H1 (cell line): ENCODE measurements at regions not wholly inside any gene's neighbourhood (a gene's known extent, or its start where the extent isn't known, plus 50 kb on each side); places are given as distances from the start of the nearest gene placed in this dataset.

ENCODE experiments used
- CTCF ChIA-PET: fragments of 300-600 bp; sonication (Branson Sonifier 250); formaldehyde crosslinking; loops from one replicate; lab custom pipeline; 2021; ENCODE audit not compliant: partially characterized antibody; lab: Charles Lee
- POLR2A ChIA-PET: fragments of 300-600 bp; sonication (Branson Sonifier 250); formaldehyde crosslinking; loops from one replicate; lab custom pipeline; 2021; ENCODE audit warnings: inconsistent platforms; ENCODE audit not compliant: partially characterized antibody; lab: Charles Lee
- DNase-seq, 2 experiments: peaks; one replicate each; pipeline versions ENCODE4 v3.0.0 to v3.0.0-alpha.2; 2010 to 2022; ENCODE audit warnings: low spot score in 2 of 2, low read depth in 1 of 2, mixed read lengths in 1 of 2
- FAIRE-seq: peaks from 2 replicates; lab custom pipeline; 2011; peaks lifted over from hg19 to GRCh38; lab: Jason Lieb, UNC
- H2AFZ ChIP-seq: 2 replicates; pipeline ENCODE4 v1.8.1; 2012; ENCODE audit warnings: low read length, inconsistent platforms
- H2AK5ac ChIP-seq: 2 replicates; pipeline ENCODE4 v1.6.1; 2013; ENCODE audit warnings: low read depth, low read length
- H2BK120ac ChIP-seq: replicated peaks from 2 replicates; pipeline ENCODE3; 2013; ENCODE audit warnings: low read depth, low read length, inconsistent platforms
- H2BK12ac ChIP-seq: 2 replicates; pipeline ENCODE4 v1.6.1; 2013; ENCODE audit warnings: low read depth, low read length
- H2BK15ac ChIP-seq: 2 replicates; pipeline ENCODE4 v1.6.1; 2013; ENCODE audit warnings: low read length
- H2BK20ac ChIP-seq: 2 replicates; pipeline ENCODE4 v1.6.1; 2013; ENCODE audit warnings: low read length
- H2BK5ac ChIP-seq: 2 replicates; pipeline ENCODE4 v1.6.1; 2013; ENCODE audit warnings: low read depth, low read length
- H3K14ac ChIP-seq: 2 replicates; pipeline ENCODE4 v1.6.1; 2013; ENCODE audit warnings: inconsistent platforms; ENCODE audit not compliant: insufficient read length
- H3K18ac ChIP-seq: 2 replicates; pipeline ENCODE4 v1.6.1; 2013; ENCODE audit warnings: low read length; ENCODE audit errors: extremely low read depth
- H3K23ac ChIP-seq: 2 replicates; pipeline ENCODE4 v1.6.1; 2013; ENCODE audit warnings: inconsistent platforms; ENCODE audit not compliant: insufficient read length
- H3K23me2 ChIP-seq: 2 replicates; pipeline ENCODE4 v1.6.1; 2013; ENCODE audit warnings: low read depth, low read length
- H3K27ac ChIP-seq: 2 replicates; pipeline ENCODE4 v1.6.1; 2011; ENCODE audit warnings: low read depth, low read length, inconsistent platforms
- H3K27me3 ChIP-seq, 4 experiments: replicated peaks in 1 of 4; 1 replicate in 1 of 4; 2 replicates in 3 of 4; pipeline versions ENCODE4 v1.6.1 to v1.8.1; 2011 to 2013; ENCODE audit warnings: low read length in 3 of 4, mild to moderate bottlenecking in 3 of 4, inconsistent platforms in 2 of 4, mixed read lengths in 2 of 4, moderate library complexity in 1 of 4; ENCODE audit not compliant: control insufficient read depth in 3 of 4, insufficient read depth in 3 of 4; ENCODE audit errors: extremely low read depth in 1 of 4
- H3K36me3 ChIP-seq, 4 experiments: 2 replicates each; pipeline versions ENCODE4 v1.6.1 to v1.8.1; 2011 to 2013; ENCODE audit warnings: mild to moderate bottlenecking in 4 of 4, low read length in 3 of 4, moderate library complexity in 2 of 4, control low read depth in 1 of 4, inconsistent platforms in 1 of 4; ENCODE audit not compliant: insufficient read depth in 4 of 4, control insufficient read depth in 2 of 4
- H3K4ac ChIP-seq: replicated peaks from 2 replicates; pipeline ENCODE3; 2013; ENCODE audit warnings: low read length, low read depth, mixed read lengths, inconsistent platforms; ENCODE audit not compliant: insufficient read length
- H3K4me1 ChIP-seq, 4 experiments: replicated peaks in 1 of 4; 1 replicate in 1 of 4; 2 replicates in 3 of 4; pipeline versions ENCODE4 v1.6.1 to v1.8.1; 2011 to 2013; ENCODE audit warnings: low read length in 3 of 4, inconsistent platforms in 2 of 4, mixed read lengths in 1 of 4; ENCODE audit not compliant: insufficient read depth in 4 of 4, control insufficient read depth in 3 of 4
- H3K4me2 ChIP-seq, 2 experiments: 2 replicates each; pipeline versions ENCODE4 v1.6.1 to v1.8.1; 2011 to 2013; ENCODE audit warnings: low read depth in 2 of 2, low read length in 2 of 2, control low read depth in 1 of 2, inconsistent platforms in 1 of 2, mild to moderate bottlenecking in 1 of 2; ENCODE audit not compliant: insufficient read depth in 1 of 2
- H3K4me3 ChIP-seq, 4 experiments: fragments of 200-600, 300-600 bp in 1 of 4; sonication (generic), shearing (Covaris generic), sonication (Bioruptor Twin) in 1 of 4; 2 replicates each; pipeline versions ENCODE4 v1.5.1 to v1.8.1; 2011 to 2016; ENCODE audit warnings: low read length in 4 of 4, low read depth in 3 of 4, control low read depth in 2 of 4, inconsistent platforms in 2 of 4, mild to moderate bottlenecking in 2 of 4, mixed read lengths in 1 of 4, moderate library complexity in 1 of 4; ENCODE audit not compliant: insufficient read depth in 2 of 4; ENCODE audit errors: extremely low read depth in 1 of 4
- H3K56ac ChIP-seq: replicated peaks from 2 replicates; pipeline ENCODE3; 2013; ENCODE audit warnings: low read depth, mild to moderate bottlenecking, mixed read lengths, low read length, inconsistent platforms; ENCODE audit not compliant: insufficient read length
- H3K79me1 ChIP-seq: 2 replicates; pipeline ENCODE4 v1.6.1; 2013; ENCODE audit warnings: low read depth, low read length, control low read depth
- H3K79me2 ChIP-seq, 2 experiments: 2 replicates each; pipeline versions ENCODE4 v1.6.1 to v1.8.1; 2012 to 2013; ENCODE audit warnings: low read length in 2 of 2, mild to moderate bottlenecking in 2 of 2, inconsistent platforms in 1 of 2; ENCODE audit not compliant: insufficient read depth in 2 of 2, control insufficient read depth in 1 of 2
- H3K9ac ChIP-seq, 4 experiments: replicated peaks in 1 of 4; 1 replicate in 1 of 4; 2 replicates in 3 of 4; pipeline versions ENCODE4 v1.6.1 to v1.8.1; 2011 to 2013; ENCODE audit warnings: low read depth in 3 of 4, low read length in 3 of 4, control low read depth in 2 of 4, mild to moderate bottlenecking in 2 of 4, moderate library complexity in 2 of 4, inconsistent platforms in 1 of 4; ENCODE audit errors: extremely low read depth in 1 of 4
- H3K9me3 ChIP-seq, 2 experiments: 2 replicates each; pipeline versions ENCODE4 v1.6.1 to v1.8.1; 2012 to 2013; ENCODE audit warnings: mild to moderate bottlenecking in 2 of 2, moderate library complexity in 2 of 2, control low read depth in 1 of 2, inconsistent platforms in 1 of 2, low read depth in 1 of 2, low read length in 1 of 2, mixed read lengths in 1 of 2; ENCODE audit not compliant: insufficient read depth in 2 of 2
- H4K20me1 ChIP-seq, 2 experiments: replicated peaks in 1 of 2; 2 replicates each; pipeline versions ENCODE3 to v1.8.1; 2011 to 2013; ENCODE audit warnings: inconsistent platforms in 2 of 2, low read length in 2 of 2, mild to moderate bottlenecking in 1 of 2; ENCODE audit not compliant: insufficient read depth in 2 of 2, control insufficient read depth in 1 of 2
- H4K5ac ChIP-seq: 2 replicates; pipeline ENCODE4 v1.6.1; 2013; ENCODE audit warnings: low read length, low read depth, mixed read lengths, inconsistent platforms; ENCODE audit not compliant: insufficient read length
- H4K8ac ChIP-seq: 2 replicates; pipeline ENCODE4 v1.8.0; 2013; ENCODE audit warnings: mild to moderate bottlenecking, moderate library complexity, low read length, inconsistent platforms; ENCODE audit not compliant: insufficient read depth; ENCODE audit errors: extremely low read depth
- H4K91ac ChIP-seq: replicated peaks from 2 replicates; pipeline ENCODE3; 2013; ENCODE audit warnings: low read length, mixed read lengths, inconsistent platforms; ENCODE audit not compliant: insufficient read length
- CBX5 ChIP-seq: fragments of 300-800, 300-1000 bp; sonication (generic); IDR thresholded peaks from 2 replicates; pipeline ENCODE4 v1.7.1; 2016; ENCODE audit warnings: antibody characterized with exemption, low read length, low read depth
- CHD1 ChIP-seq: IDR thresholded peaks from 2 replicates; pipeline ENCODE4 v1.6.1; 2012; ENCODE audit warnings: low read depth, low read length, improper control_type of control experiment
- FOSL1 ChIP-seq: IDR thresholded peaks from 2 replicates; pipeline ENCODE4 v1.6.1; 2011; ENCODE audit warnings: mild to moderate bottlenecking, low read depth, low read length, moderate library complexity; ENCODE audit not compliant: insufficient read depth
- JUN ChIP-seq: IDR thresholded peaks from 2 replicates; pipeline ENCODE4 v1.6.1; 2011; ENCODE audit warnings: low read depth, mild to moderate bottlenecking, improper control_type of control experiment, low read length
- MAX ChIP-seq: IDR thresholded peaks from 2 replicates; pipeline ENCODE4 v1.6.1; 2012; ENCODE audit warnings: inconsistent platforms
- NRF1 ChIP-seq: IDR thresholded peaks from 2 replicates; pipeline ENCODE4 v1.6.1; 2011; ENCODE audit warnings: mild to moderate bottlenecking, low read depth, low read length, improper control_type of control experiment
- RBBP5 ChIP-seq: IDR thresholded peaks from 2 replicates; pipeline ENCODE4 v1.7.1; 2012; ENCODE audit warnings: low read depth, mild to moderate bottlenecking, inconsistent platforms, low read length, moderate library complexity, borderline replicate concordance
- RNF2 ChIP-seq: fragments of 200-900, 300-1000 bp; sonication (generic); IDR thresholded peaks from 2 replicates; pipeline ENCODE4 v1.7.1; 2016; ENCODE audit warnings: borderline replicate concordance, low read depth, mild to moderate bottlenecking, antibody characterized with exemption, low read length; ENCODE audit not compliant: poor library complexity, severe bottlenecking; ENCODE audit errors: missing control alignments
- SAP30 ChIP-seq: fragments of 300-600 bp; sonication (generic); IDR thresholded peaks from 2 replicates; pipeline ENCODE4 v1.7.1; 2012; ENCODE audit warnings: low read length, moderate library complexity, mild to moderate bottlenecking, inconsistent platforms; ENCODE audit not compliant: insufficient read depth, insufficient replicate concordance
- SIN3A ChIP-seq, 2 experiments: IDR thresholded peaks in 1 of 2; conservative IDR thresholded peaks in 1 of 2; 2 replicates each; pipeline ENCODE4 v1.6.1; 2011 to 2012; ENCODE audit warnings: low read length in 2 of 2, improper control_type of control experiment in 1 of 2, low read depth in 1 of 2, mild to moderate bottlenecking in 1 of 2
- SIRT6 ChIP-seq: IDR thresholded peaks from one replicate; pipeline ENCODE4 v1.7.1; 2012; ENCODE audit warnings: low read length, inconsistent platforms
- TEAD4 ChIP-seq: IDR thresholded peaks from 2 replicates; pipeline ENCODE4 v1.6.1; 2012; ENCODE audit warnings: low read depth, low read length, inconsistent platforms, mixed read lengths
- USF2 ChIP-seq: IDR thresholded peaks from 2 replicates; pipeline ENCODE4 v1.6.1; 2011; ENCODE audit warnings: low read length, improper control_type of control experiment
- WGBS, 2 experiments: shearing (Covaris generic) in 1 of 2; methylation state at CpG; one replicate each; pipeline versions ENCODE4 v1.1.6 to v1.1.7; 2013 to 2015; ENCODE audit warnings: low lambda C conversion rate in 2 of 2, mixed read lengths in 2 of 2, inconsistent platforms in 1 of 2, low coverage in 1 of 2, missing lambda C conversion rate in 1 of 2; ENCODE audit not compliant: insufficient replicate concordance in 2 of 2, insufficient coverage in 1 of 2, insufficient read length in 1 of 2; ENCODE audit errors: extremely low coverage in 1 of 2, missing lambda C conversion rate in 1 of 2; 5-methylcytosine and 5-hydroxymethylcytosine counted together

- Histone ChIP-seq H2AK5ac (no peak overlapping the region), H2BK5ac (no peak overlapping the region), H2BK12ac (no peak overlapping the region), H4K5ac (no peak overlapping the region), H3K79me2 (no peaks in the 10 kb centered on the region), H3K18ac (no peak overlapping the region), H2BK20ac (no peak overlapping the region), H3K27me3 (no peaks in the 10 kb centered on the region), H2BK15ac (no peak overlapping the region), H3K36me3 (no peaks in the 10 kb centered on the region), H4K91ac (no peak overlapping the region), H3K23ac (no peak overlapping the region), H3K23me2 (no peaks in the 10 kb centered on the region), H3K4ac (no peak overlapping the region), H3K4me2 (no peak overlapping the region), H3K4me1 (no peaks in the 10 kb centered on the region), H3K79me1 (no peaks in the 10 kb centered on the region), H3K9ac (no peak overlapping the region), H3K27ac (no peak overlapping the region), H3K9me3 (peaks cover 0 to 6% of the 10 kb centered on the region in 2 experiments; a peak in 2 of 4 replicates), H4K8ac (no peak overlapping the region), H4K20me1 (no peaks in the 10 kb centered on the region), H3K56ac (no peak overlapping the region), H2BK120ac (no peak overlapping the region), H3K14ac (no peak overlapping the region), H2AFZ (no peak overlapping the region), H3K4me3 (no peak overlapping the region)
- FAIRE-seq (no peak), DNase-seq (no peak)
- POLR2A ChIA-PET = no interaction called here
- 93% methylated on average over 1 of the region's 1 CpG; no CpG with 5 or more reads in 1 of the 2 experiments for WGBS, 2 experiments
- CTCF ChIA-PET = no interaction called here
- no peak for TF ChIP-seq RBBP5
- TF ChIP-seq SAP30 = no peak
- TF ChIP-seq TEAD4 = no peak
- TF ChIP-seq SIRT6 = no peak
- no peak for TF ChIP-seq NRF1
- TF ChIP-seq CHD1 = no peak
- TF ChIP-seq FOSL1 = no peak
- TF ChIP-seq MAX = no peak
- TF ChIP-seq RNF2 = no peak
- no peak for TF ChIP-seq JUN
- no peak for TF ChIP-seq SIN3A (conservative IDR thresholded peaks at IDR 0.05 in 1 of 2, IDR thresholded peaks at IDR 0.05 in 1 of 2; ENCODE audit: low read depth in 1 of 2, low read length in 2 of 2)
- TF ChIP-seq USF2 = no peak
- TF ChIP-seq CBX5 = no peak
These were observed 769.5 kb upstream of the NOVA1 start for GRCh38 chr14:27367345-27367744.
